GM21528 (cell line): ENCODE measurements at regions not wholly inside any gene's neighbourhood (a gene's known extent, or its start where the extent isn't known, plus 50 kb on each side); places are given as distances from the start of the nearest gene placed in this dataset.

Experiments
- ATAC-seq: cut with Tn5 transposase; IDR thresholded peaks from one replicate; pipeline ENCODE4 v1.9.1; 2021; ENCODE audit warnings: mild to moderate bottlenecking, moderate library complexity; ENCODE audit not compliant: unreplicated experiment, low FRiP score

GRCh38 chr4:36915717-36916116, 328.8 kb upstream of the NWD2 start:
- ATAC-seq: no peak

- ATAC-seq: no peak
Measured at GRCh38 chr4:36917413-36917812, 327.1 kb upstream of the NWD2 start.

DNA sequence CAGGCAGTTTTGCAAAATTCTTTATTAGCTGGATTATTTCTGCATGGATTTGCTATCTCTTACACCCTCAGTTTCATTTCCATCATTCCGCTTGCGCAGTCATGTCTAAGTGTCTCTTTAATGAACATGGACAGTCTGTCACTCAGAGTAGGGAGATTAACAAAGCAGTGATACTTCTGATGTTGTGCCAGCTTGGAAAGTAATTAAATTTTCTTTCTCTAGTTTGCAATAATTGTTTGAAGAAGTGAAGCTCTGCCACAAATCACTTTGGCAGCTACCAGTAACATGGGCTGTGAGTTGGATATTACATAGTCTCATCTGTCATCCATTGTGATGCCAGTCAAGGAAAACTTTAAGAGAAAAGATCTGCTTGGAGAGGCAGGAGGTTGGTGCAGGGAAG, 324.8 kb upstream of the NWD2 start:
- ATAC-seq: no peak

DNA sequence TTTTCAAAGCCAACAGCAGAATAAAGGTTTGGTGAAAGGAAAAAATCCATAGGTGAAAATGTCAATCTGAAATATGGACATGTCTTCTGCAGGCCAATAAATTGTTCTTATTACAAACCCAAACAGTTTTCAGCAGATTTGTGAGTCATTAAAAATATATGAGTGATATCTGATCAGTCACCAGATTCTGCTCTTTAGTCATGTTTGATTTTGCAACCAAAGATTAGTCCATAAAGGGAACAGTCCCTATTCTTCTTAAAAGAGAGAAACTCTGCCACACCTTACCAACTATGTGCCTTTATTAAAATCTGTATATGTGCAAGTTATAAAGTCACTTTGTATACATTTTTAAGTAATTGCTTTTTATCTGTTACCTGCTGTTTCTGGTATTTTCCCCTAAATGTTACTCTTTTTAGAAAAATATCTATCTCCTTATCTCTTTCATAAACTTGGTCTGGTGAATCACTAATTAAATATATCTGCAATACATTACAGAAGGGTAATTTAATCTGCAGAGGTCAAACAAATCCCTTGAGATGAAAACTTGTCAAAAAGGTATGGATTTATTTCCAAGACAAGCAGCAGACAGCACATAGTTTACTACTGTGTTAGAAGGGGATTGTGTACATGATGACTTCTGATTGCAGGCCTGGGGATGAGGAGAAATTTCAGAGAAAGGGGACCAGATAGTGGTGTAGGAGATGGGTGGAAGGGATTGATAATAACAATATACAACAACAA, 322.9 kb upstream of the NWD2 start:
- ATAC-seq: no peak

DNA sequence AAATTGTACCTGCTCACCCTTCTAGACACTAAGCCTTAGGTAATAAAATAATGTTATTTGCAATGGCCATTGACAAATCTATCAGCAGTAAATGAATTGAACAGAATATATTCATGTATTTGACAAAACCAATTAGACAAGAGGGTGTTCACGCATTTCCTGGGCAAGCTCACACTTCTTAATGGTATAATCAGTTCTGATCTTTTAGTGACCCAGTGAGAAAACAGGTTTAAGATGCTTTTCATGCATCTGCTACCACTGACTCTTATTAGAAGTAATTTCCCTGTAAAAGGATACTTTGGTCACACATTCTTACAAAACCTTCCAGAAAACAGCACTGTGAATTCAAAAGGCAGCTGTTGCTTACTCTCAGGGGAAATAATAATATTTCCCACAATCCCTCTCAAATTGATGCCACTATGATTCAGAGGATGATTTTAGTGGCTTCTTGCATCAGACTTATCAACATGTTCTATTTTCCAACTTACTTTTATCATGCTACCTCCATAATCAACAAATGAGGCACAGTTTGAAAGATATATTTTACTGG, 313.9 kb upstream of the NWD2 start:
- ATAC-seq: no peak

DNA sequence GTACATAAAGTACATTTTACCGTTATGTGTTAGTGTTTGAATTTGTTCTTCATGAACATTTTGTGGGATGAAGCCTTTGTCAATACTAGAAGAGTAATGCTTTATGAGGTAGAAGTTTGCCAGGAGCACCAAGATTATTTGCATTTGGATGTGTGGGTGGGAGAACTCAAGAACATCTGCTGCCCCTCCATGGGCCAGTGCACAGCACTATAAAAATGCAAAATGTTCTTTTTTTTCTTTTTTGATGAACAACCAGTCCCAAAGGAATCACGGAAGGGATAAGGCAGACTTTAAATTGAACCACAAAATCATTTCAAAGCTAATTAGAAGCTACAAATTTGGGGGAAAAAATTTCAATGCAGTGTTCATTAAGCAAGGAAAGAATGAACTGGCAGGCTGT, 300.3 kb upstream of the NWD2 start:
- no peak for ATAC-seq

DNA sequence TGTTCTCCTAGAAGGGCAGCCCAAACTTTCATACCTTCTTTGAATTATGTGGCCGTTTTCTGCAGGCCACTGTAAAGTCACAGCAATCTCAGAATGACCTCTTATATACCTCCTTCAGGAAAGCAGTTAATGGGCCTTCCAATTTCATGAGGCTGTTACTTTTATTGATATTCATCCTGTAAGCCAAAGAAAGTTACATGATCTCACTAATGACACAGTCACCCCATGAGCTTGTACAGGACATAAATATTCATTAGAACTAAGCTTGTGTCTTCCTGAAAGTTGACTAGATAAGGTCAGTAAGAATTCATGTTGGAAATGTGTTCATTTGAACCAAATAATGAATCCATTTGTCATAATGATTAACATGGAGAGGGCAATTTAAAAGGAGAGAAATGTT, 283.1 kb upstream of the NWD2 start:
- ATAC-seq: no peak

DNA sequence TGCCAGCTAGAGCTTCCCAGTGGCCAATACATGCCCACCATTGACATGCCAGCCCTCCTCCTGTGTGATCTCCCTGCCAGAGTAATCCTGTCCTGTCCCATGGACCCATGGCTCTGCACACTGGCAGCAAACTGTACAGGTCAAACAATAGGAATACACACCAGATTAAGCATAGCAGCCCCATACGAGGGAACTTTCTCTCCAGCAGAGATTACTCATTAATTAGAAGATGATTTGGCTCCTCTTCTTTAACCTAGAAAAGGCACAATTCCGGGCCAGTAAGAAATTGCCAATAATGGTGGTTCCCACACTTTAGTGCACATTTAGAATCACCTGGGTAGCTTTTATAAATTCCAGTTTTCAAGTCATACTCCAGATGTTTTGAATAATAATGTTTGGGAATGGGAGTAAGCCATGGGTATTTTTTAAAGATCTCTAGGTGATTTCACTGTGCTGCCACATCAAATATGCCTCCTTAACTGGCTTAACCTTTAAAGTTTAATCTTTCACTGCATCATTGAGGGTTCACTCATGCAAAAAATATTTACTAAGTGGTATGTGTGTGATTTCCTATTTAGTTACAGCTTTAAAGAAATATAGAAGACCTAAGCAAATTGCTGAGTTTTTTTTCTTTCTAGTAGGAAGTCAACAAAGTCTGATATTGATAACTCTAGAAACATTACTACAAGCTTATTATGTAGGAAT, 277.6 kb upstream of the NWD2 start:
- ATAC-seq: no peak

DNA sequence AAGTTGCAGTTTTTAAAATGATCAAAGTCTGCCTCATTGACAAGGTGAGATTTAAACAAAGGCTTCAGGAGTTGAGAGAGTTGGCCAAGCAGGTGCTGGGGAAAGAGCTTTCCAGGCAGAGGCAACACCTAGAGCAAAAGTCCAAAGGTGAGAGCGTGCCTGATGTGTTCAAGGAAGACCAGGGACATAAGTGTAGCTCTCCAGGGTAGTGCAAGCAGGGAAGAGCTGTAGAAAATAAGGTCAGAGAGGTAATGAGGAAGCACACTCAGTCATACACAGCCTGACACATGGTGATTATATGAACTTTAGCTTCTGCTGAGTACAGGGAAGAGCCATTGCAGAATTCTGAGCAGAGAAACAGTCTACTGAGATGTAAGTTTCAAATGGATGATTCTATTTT, 265.0 kb upstream of the NWD2 start:
- no peak for ATAC-seq

DNA sequence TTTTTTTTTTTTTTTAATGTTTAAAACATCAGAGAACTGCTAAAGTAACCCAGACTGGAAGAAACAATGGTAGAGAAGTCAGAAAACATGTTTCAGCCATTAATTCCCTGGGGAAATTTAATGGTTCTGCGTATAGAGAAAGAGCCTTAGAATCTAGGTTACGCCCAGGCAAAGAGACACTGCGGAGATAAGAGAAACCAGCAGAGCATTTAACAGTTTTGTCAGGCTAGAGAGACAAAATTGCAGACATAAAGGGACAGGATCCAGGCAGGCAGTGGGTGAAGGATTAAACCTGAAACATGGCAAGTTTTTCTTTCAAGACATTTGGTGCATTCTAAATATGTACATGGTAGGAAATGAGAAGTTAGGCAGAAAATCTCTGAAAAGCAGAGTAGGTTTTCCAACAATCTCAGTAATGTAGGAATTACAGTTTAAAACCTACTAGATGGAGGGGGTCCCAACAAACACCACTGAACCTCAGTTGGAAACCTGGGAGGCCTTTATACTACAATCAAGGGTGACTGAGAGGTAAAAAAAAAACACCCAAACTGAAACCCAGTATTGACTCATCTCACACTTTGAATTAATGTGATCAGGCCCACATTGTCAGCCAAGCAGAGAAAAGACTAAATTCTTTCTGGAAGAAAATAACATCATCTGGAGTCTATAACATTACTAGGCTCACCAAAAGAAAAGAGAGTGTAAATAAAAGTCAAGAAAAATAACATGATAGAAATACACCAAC, 254.2 kb upstream of the NWD2 start:
- peak; percentile 90 for ATAC-seq

GRCh38 chr4:36997727-36998126, 246.8 kb upstream of the NWD2 start:
- no peak for ATAC-seq

GRCh38 chr4:37000281-37000680, 244.3 kb upstream of the NWD2 start:
- ATAC-seq: no peak

DNA sequence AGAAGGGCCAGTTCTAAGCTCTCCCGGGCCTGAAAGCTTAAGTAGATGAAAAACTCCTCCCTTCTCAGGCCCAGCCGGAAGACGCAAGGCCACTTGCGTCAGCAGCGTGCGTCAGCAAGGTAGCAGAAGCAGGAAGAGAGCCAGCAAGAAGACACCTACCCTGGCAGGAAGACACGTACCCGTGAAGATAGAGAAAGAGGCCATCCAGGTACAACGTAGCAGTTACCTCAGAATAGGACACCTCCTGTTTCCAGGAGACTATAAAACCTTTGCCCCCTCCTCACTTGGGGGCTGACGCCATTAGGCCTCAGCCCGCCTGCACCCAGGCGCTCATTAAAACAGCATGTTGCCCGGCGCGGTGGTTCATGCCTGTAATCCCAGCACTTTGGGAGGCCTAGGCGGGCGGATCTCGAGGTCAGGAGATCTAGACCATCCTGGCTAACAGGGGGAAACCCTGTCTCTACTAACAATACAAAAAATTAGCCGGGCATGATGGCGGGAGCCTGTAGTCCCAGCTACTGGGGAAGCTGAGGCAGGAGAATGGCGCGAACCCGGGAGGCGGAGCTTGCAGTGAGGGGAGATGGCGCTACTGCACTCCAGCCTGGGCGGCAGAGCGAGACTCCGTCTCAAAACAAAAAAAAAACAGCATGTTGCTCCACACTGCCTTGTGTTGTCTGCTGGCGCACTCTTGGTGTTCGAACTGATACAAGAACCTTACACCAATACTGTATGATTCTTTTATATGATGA, 242.7 kb upstream of the NWD2 start:
- ATAC-seq: no peak

DNA sequence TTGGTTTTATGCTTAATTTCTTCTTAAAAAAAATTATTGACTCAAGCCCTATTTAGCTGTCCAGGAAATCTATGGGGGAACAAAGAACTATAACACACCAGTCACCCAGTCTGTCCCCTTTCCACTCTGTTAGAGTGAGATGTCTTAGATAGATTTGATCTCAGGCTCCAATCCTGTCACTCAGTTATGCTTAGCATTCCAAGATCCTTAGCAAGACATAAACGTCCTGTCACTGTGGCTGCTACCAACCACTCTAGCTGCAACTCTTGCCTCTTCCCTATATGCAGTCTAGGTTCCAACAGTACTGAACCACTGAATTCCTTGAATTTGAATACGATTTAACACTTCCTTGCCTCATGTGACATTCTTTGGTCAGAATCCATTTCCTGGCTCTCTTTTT, 241.9 kb upstream of the NWD2 start:
- no peak for ATAC-seq

DNA sequence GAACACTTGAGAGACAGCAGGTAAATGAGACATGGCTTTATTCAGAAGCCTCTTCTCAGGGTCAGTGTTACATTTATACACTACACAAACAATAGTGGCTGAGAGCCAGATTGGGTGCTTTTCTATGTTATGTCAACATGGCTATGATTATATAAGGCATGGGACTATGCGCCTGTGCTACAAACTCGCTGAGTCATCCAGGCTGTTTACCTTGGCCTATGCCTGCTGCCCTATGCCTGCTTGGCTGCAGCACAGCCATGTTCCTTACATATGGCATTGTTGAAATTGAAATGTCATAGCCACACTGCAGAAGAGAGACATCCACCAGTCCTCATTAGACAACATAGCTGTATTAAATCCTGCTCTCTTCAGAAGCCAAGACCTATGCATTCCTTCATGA, 236.3 kb upstream of the NWD2 start:
- ATAC-seq: no peak

GRCh38 chr4:37014584-37014983, 230.0 kb upstream of the NWD2 start:
- ATAC-seq: no peak

DNA sequence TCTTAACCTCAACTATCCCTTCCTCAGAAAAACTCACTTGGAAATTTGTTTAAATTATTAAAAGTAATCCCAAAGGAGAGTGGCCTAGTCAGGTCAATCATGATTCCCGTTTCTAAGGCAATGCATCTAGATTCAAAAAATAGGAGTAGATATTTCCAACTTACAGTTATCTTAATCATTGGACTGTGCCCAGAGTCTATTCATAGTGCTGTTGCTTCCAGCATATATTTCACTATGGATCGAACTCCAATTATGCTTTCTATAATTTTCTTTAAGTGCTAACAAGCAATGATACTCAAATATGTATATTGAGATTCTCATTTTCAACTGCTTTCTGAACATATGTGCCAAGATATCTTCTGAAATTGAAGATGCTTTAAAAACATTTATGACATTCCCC, 229.2 kb upstream of the NWD2 start:
- no peak for ATAC-seq

GRCh38 chr4:37023504-37023903, 221.0 kb upstream of the NWD2 start:
- ATAC-seq: no peak

DNA sequence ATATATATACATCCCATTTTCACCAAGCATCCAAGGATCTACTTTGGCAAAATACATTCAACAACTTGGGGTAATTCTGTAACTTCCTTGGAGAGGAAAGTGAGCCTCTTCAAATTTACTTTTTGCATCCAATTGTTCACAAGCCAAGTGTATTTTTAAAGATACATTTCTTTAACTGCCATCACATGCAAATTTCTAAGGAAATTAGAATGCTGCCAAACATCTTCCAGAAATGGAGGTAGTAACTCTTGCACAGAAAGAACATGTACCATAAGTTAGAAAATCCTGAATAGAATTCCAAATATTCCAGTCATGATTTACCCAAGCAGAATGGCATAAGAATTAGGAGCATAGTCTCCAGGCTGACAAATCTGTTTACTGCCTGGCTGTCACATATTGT, 220.5 kb upstream of the NWD2 start:
- ATAC-seq: no peak

DNA sequence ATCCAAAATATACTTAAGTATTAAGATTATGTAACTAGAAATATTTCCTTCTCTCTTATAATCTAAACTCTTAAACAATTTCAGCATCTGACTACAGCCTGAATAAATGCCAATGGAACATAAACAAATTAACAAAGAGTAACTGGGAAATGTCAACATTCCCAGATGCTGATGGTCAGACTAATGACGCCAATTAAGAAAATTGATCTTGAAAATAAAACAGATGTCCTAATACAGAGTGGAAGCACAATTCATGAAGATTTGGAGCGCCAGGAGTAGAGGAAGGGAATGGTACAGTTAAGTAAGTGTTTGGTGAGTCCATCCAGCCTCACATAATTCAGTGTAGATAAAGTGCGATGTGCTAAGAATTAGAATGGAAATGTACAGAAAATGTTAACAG, 203.7 kb upstream of the NWD2 start:
- no peak for ATAC-seq

- no peak for ATAC-seq
Measured at GRCh38 chr4:37043342-37043741, 201.2 kb upstream of the NWD2 start.
